ENCODE measurements at regions not wholly inside any gene's neighbourhood (a gene's known extent, or its start where the extent isn't known, plus 50 kb on each side); places are given as distances from the start of the nearest gene placed in this dataset.

GRCh38 chr2:56962673-56963072 lies 778.9 kb downstream of the CCDC85A start:
- no peak for TF ChIP-seq CTCF (IDR thresholded peaks at IDR 0.05)
- ATAC-seq (ENCODE audit: low read depth) (no peak), DNase-seq (no peak)
- no peaks in the 10 kb centered on the region for H3K4me1 Mint-ChIP-seq
- H3K9me3 Mint-ChIP-seq = peaks cover 13% of the 10 kb centered on the region
- no peak overlapping the region for H3K27ac Mint-ChIP-seq
- no peaks in the 10 kb centered on the region for H3K27me3 Mint-ChIP-seq
- CTCF ChIA-PET = no interaction called here
- no peaks in the 10 kb centered on the region for H3K36me3 Mint-ChIP-seq (ENCODE audit: low read depth)
- H3K4me3 Mint-ChIP-seq = no peak overlapping the region
- POLR2A ChIA-PET = no interaction called here
- intact Hi-C loops (cut with micrococcal nuclease) = no loop called here

GRCh38 chr2:56969513-56969912 lies 785.7 kb downstream of the CCDC85A start:
- intact Hi-C loops (cut with micrococcal nuclease) = no loop called here
- Mint-ChIP-seq H3K36me3 (ENCODE audit: low read depth) (no peaks in the 10 kb centered on the region), H3K4me3 (no peak overlapping the region), H3K9me3 (peaks cover 2% of the 10 kb centered on the region), H3K27ac (no peak overlapping the region), H3K27me3 (no peaks in the 10 kb centered on the region), H3K4me1 (no peaks in the 10 kb centered on the region)
- DNase-seq (no peak), ATAC-seq (ENCODE audit: low read depth) (no peak)
- TF ChIP-seq CTCF (IDR thresholded peaks at IDR 0.05) = no peak
- POLR2A ChIA-PET = no interaction called here
- CTCF ChIA-PET = no interaction called here

GRCh38 chr2:56971383-56971974 lies 787.7 kb downstream of the CCDC85A start:
- no peak for TF ChIP-seq CTCF (IDR thresholded peaks at IDR 0.05)
- CTCF ChIA-PET = no interaction called here
- DNase-seq = no peak
- H3K4me1 Mint-ChIP-seq = no peaks in the 10 kb centered on the region
- intact Hi-C loops (cut with micrococcal nuclease) = no loop called here
- H3K36me3 Mint-ChIP-seq (ENCODE audit: low read depth) = no peaks in the 10 kb centered on the region
- peaks cover 2% of the 10 kb centered on the region for H3K9me3 Mint-ChIP-seq
- no peak for ATAC-seq (ENCODE audit: low read depth)
- no peak overlapping the region for H3K27ac Mint-ChIP-seq
- POLR2A ChIA-PET = no interaction called here
- no peak overlapping the region for H3K4me3 Mint-ChIP-seq
- H3K27me3 Mint-ChIP-seq = no peaks in the 10 kb centered on the region

GRCh38 chr2:56981554-56981953 lies 797.8 kb downstream of the CCDC85A start:
- peaks cover 20% of the 10 kb centered on the region for H3K9me3 Mint-ChIP-seq
- no peak overlapping the region for H3K4me3 Mint-ChIP-seq
- H3K36me3 Mint-ChIP-seq (ENCODE audit: low read depth) = no peaks in the 10 kb centered on the region
- intact Hi-C loops (cut with micrococcal nuclease) = no loop called here
- ChIA-PET POLR2A (no interaction called here), CTCF (no interaction called here)
- H3K4me1 Mint-ChIP-seq = no peaks in the 10 kb centered on the region
- TF ChIP-seq CTCF (IDR thresholded peaks at IDR 0.05) = no peak
- no peak overlapping the region for H3K27ac Mint-ChIP-seq
- no peak for DNase-seq
- H3K27me3 Mint-ChIP-seq = no peaks in the 10 kb centered on the region
- ATAC-seq (ENCODE audit: low read depth) = no peak

- CTCF ChIA-PET = no interaction called here
Measured at GRCh38 chr2:56985609-56986008, 801.8 kb downstream of the CCDC85A start.

More at GRCh38 chr2:56985609-56986008, 801.8 kb downstream of the CCDC85A start:
- H3K4me1 Mint-ChIP-seq = no peaks in the 10 kb centered on the region
- H3K27ac Mint-ChIP-seq = no peak overlapping the region
- ATAC-seq (ENCODE audit: low read depth) (no peak), DNase-seq (no peak)
- no peaks in the 10 kb centered on the region for H3K27me3 Mint-ChIP-seq
- POLR2A ChIA-PET = no interaction called here
- H3K4me3 Mint-ChIP-seq = no peak overlapping the region
- H3K36me3 Mint-ChIP-seq (ENCODE audit: low read depth) = no peaks in the 10 kb centered on the region
- no peak for TF ChIP-seq CTCF (IDR thresholded peaks at IDR 0.05)
- peaks cover 8% of the 10 kb centered on the region for H3K9me3 Mint-ChIP-seq
- intact Hi-C loops (cut with micrococcal nuclease) = no loop called here

All from activated B cell treated with CpG ODN at 0.5 μM for 24 hours (primary cell).